ENCODE measurements at regions not wholly inside any gene's neighbourhood (a gene's known extent, or its start where the extent isn't known, plus 50 kb on each side); places are given as distances from the start of the nearest gene placed in this dataset.

GRCh38 chr9:129561594-129562281, 59.2 kb downstream of the C9orf50 start:
- no peak for TF ChIP-seq CTCF (IDR thresholded peaks at IDR 0.05; ENCODE audit: insufficient read depth, low read depth, low read length, missing control alignments)
- no peak for DNase-seq (ENCODE audit: low read depth)
- H3K4me3 ChIP-seq (ENCODE audit: low read depth, low read length), result no peak overlapping the region

DNA sequence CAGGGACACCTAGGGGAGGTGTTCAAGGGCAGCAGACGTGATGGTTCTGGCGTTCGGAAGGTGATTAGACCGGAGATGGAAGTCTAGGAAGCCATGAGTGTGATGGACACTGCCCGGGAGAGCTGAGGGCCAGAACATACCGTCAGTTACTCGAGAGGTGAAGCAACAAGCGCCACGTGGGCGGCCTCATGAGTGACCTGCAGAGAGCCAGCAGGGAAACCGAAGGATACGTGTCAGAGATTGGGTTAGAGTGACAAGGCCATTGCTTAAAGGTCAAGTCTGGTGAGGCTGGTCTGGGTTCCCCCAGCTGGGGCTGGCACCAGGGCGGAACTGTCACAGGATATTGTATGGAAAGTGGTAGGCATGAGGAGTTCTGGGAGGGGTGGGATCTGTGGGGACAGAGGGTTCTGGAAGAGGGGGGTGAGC, 60.0 kb downstream of the C9orf50 start:
- TF ChIP-seq CTCF (IDR thresholded peaks at IDR 0.05; ENCODE audit: insufficient read depth, low read depth, low read length, missing control alignments), result no peak
- no peak overlapping the region for H3K4me3 ChIP-seq (ENCODE audit: low read depth, low read length)
- no peak for DNase-seq (ENCODE audit: low read depth)

- DNase-seq (ENCODE audit: low read depth), result no peak
- H3K4me3 ChIP-seq (ENCODE audit: low read depth, low read length), result no peak overlapping the region
- no peak for TF ChIP-seq CTCF (IDR thresholded peaks at IDR 0.05; ENCODE audit: insufficient read depth, low read depth, low read length, missing control alignments)
Measured at GRCh38 chr9:129559506-129559881, 61.4 kb downstream of the C9orf50 start.

GRCh38 chr9:129558551-129559505, 62.1 kb downstream of the C9orf50 start:
- DNase-seq (ENCODE audit: low read depth), result no peak
- H3K4me3 ChIP-seq (ENCODE audit: low read depth, low read length), result no peak overlapping the region
- no peak for TF ChIP-seq CTCF (IDR thresholded peaks at IDR 0.05; ENCODE audit: insufficient read depth, low read depth, low read length, missing control alignments)

DNA sequence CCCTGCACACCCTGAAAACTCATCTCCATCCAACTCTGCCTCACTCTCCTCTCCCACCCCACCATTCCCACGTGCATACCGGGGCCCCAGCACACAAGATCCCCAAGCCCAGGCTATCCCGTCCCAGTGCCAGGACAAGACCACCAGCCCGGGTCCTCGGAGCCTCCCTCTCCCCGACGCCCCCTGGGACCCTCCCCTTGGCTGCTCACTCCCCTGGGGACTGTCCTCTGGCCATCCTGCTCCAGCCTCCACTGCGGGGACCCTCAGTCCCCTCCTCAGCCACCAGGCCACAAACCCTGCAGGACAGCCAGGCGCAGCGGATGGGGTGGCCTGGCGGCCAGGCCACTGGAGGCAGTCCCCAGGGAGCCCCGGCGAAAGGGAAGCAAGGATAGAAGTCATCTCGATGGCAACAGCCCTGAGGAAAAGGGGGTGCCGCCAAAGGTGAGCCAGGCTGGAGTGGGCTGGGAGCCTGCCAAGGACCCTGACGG, 62.8 kb downstream of the C9orf50 start:
- no peak for DNase-seq (ENCODE audit: low read depth)
- no peak for TF ChIP-seq CTCF (IDR thresholded peaks at IDR 0.05; ENCODE audit: insufficient read depth, low read depth, low read length, missing control alignments)
- H3K4me3 ChIP-seq (ENCODE audit: low read depth, low read length), result no peak overlapping the region

DNA sequence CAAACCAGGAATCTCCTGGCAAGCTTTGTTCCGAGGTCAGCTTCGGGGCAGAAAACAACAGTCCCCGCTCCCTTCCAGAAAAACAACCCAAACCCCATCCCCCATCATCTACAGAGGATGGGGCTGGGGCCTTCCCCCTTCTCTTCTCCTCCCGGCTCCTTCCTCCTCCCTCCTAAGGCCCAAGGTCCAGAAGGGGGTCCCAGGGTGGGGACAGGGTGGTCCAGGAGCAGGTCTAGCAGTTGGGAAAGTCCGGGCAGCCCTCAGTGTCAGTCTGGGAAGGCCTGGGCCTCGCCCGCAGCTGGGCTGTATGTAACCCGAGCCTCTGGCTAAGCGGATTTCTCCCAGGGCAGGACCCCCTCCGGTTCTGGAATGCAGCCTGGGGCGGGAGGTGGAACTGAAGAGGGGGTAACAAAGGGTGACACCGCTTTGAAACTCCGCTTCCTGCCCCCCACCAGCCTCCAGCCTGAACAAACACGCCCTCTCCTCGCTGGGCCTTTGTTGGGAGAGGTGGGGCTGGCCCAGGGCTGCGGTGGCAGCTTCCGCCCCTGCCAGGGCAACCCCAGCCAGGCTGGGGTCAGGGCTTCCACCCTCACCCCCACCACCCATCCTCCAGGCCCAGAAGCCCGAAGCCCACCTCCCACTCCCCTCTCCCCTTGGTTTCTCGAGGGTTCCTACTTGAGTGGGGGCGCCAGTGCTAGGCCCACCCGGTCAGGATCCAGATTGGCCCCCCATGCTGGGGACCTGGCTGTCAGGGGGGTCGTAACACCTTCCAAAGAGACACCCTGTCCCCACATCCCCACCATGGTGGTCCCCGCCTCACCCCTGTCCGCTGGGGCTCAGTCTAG, 63.5 kb downstream of the C9orf50 start:
- no peak for TF ChIP-seq CTCF (IDR thresholded peaks at IDR 0.05; ENCODE audit: insufficient read depth, low read depth, low read length, missing control alignments)
- no peak overlapping the region for H3K4me3 ChIP-seq (ENCODE audit: low read depth, low read length)
- DNase-seq (ENCODE audit: low read depth), result no peak
